Heart right ventricle (tissue), 16 donors: ENCODE measurements at regions not wholly inside any gene's neighbourhood (a gene's known extent, or its start where the extent isn't known, plus 50 kb on each side); places are given as distances from the start of the nearest gene placed in this dataset.

Source experiments
- ATAC-seq, 8 donors: fragments of 200-7000 bp; cut with Tn5 transposase; one replicate each; pipeline ENCODE4 v1.9.1; 2020; ENCODE audit warnings: mild to moderate bottlenecking in 8 of 8, moderate library complexity in 8 of 8, moderate number of reproducible peaks in 1 of 8
- DNase-seq, 2 donors: peaks; one replicate each; pipeline ENCODE4 v3.0.0-alpha.2; 2020
- H3K27ac ChIP-seq, 10 donors: fragments of 200-600 bp; sonication (generic) in 2 of 10; one replicate each; pipeline versions ENCODE4 v1.5.0 to v1.8.0; 2020 to 2022; ENCODE audit warnings: mild to moderate bottlenecking in 3 of 10
- H3K27me3 ChIP-seq, 7 donors: fragments of 200-600 bp; one replicate each; pipeline ENCODE4 v1.8.0; 2021 to 2022; ENCODE audit warnings: mild to moderate bottlenecking in 2 of 7
- H3K36me3 ChIP-seq, 9 donors: fragments of 200-600 bp; sonication (generic) in 1 of 9; one replicate each; pipeline versions ENCODE4 v1.5.0 to v1.8.0; 2020 to 2022; ENCODE audit warnings: mild to moderate bottlenecking in 2 of 9
- H3K4me1 ChIP-seq, 9 donors: fragments of 200-600 bp; sonication (generic) in 1 of 9; one replicate each; pipeline versions ENCODE4 v1.5.0 to v1.8.0; 2020 to 2022; ENCODE audit warnings: mild to moderate bottlenecking in 4 of 9
- H3K4me3 ChIP-seq, 10 donors: fragments of 200-600 bp; sonication (generic) in 2 of 10; one replicate each; pipeline versions ENCODE4 v1.5.0 to v1.8.0; 2020 to 2022; ENCODE audit warnings: mild to moderate bottlenecking in 7 of 10, moderate library complexity in 2 of 10
- H3K9me3 ChIP-seq, 11 donors: fragments of 200-600 bp in 10 of 11; sonication (generic) in 2 of 11; one replicate each; pipeline versions ENCODE4 v1.5.0 to v1.8.0; 2013 to 2022; ENCODE audit warnings: mild to moderate bottlenecking in 2 of 11, control low read depth in 1 of 11, moderate library complexity in 1 of 11
- CTCF ChIP-seq, 9 donors: fragments of 200-600 bp; sonication (generic) in 2 of 9; IDR thresholded peaks; one replicate each; pipeline versions ENCODE4 v1.5.0 to v1.8.0; 2021 to 2022; ENCODE audit warnings: antibody characterized with exemption in 9 of 9, mild to moderate bottlenecking in 5 of 9, moderate library complexity in 1 of 9
- WGBS, 2 donors: extraction: QIAGEN DNeasy Blood & Tissue Kit; methylation state at CpG; one replicate each; pipeline ENCODE4 v1.1.7; 2013; ENCODE audit warnings: inconsistent platforms in 1 of 2; 5-methylcytosine and 5-hydroxymethylcytosine counted together
- intact Hi-C, 10 donors: fragments of 100-400 bp; cut with DNase I; formaldehyde crosslinking; loops; one replicate each; pipeline versions ENCODE4 v1.11.1 to v1.14.2; 2022
- donor health status: Arrhythmogenic right ventricular cardiomyopathy.
- donor health status: ischemic (EF 13 %, LVEDD 7.1; RV severe dilation, severe dysfunction).
- donor health status: healthy with polysubstance abuse.
- donor health status: DM: no; HTN: yes; CAD: no.
- donor health status: DM: no; HTN: no; CAD: no.
- donor health status: ischemic (EF 25% LVEDD 6.9; RV normal size, moderate dysfunction).
- donor health status: ischemic (EF 25% LVEDD 5.7; RV mildly dilated, moderate dysfunction).
- donor health status: healthy.
- donor health status: DM: yes; HTN: yes; CAD: no.
- donor health status: Ischemic cardiomyopathy.
- donor health status: ischemic (EF 35%, LVEDD 5.7; RV mildly dilated, moderate dysfunction).
- donor health status: nonischemic (EF 11% LVEDD 7.7; RV severe dilation, severe dysfunction).
- donor health status: DM: yes; HTN: yes; CAD: no.
- donor health status: PGD.
- donor health status: ischemic (EF 29% LVEDD 5.4; RV normal size, mild dysfunction).
- donor health status: nonischemic (EF 23%, LVEDD 6.1; RV moderate dilation, normal function).

- intact Hi-C loops = no loop called here
- Histone ChIP-seq H3K4me3 (no peak overlapping the region), H3K27ac (no peak overlapping the region), H3K36me3 (no peaks in the 10 kb centered on the region), H3K4me1 (no peaks in the 10 kb centered on the region), H3K9me3 (no peaks in the 10 kb centered on the region), H3K27me3 (no peaks in the 10 kb centered on the region)
- no peak for TF ChIP-seq CTCF (IDR thresholded peaks at IDR 0.05)
- WGBS, 2 donors = 67 to 69% methylated on average over 5 of the region's 5 CpGs
- ATAC-seq (no peak), DNase-seq (no peak)
Measured at GRCh38 chr3:110680450-110680849, 391.2 kb upstream of the NECTIN3 start.

GRCh38 chr3:110684466-110684865 lies 387.1 kb upstream of the NECTIN3 start:
- no peak for TF ChIP-seq CTCF (IDR thresholded peaks at IDR 0.05)
- Histone ChIP-seq H3K36me3 (no peaks in the 10 kb centered on the region), H3K27me3 (no peaks in the 10 kb centered on the region), H3K4me1 (no peaks in the 10 kb centered on the region), H3K27ac (no peak overlapping the region), H3K9me3 (no peaks in the 10 kb centered on the region), H3K4me3 (no peak overlapping the region)
- intact Hi-C loops = no loop called here
- WGBS, 2 donors = 69 to 72% methylated on average over 4 of the region's 4 CpGs
- ATAC-seq (no peak), DNase-seq (no peak)

- no peak for TF ChIP-seq CTCF (IDR thresholded peaks at IDR 0.05)
- intact Hi-C loops = no loop called here
- Histone ChIP-seq H3K4me3 (no peak overlapping the region), H3K27me3 (no peaks in the 10 kb centered on the region), H3K9me3 (no peaks in the 10 kb centered on the region), H3K36me3 (no peaks in the 10 kb centered on the region), H3K27ac (no peak overlapping the region), H3K4me1 (no peaks in the 10 kb centered on the region)
- ATAC-seq (no peak), DNase-seq (no peak)
- 50 to 52% methylated on average over 4 of the region's 4 CpGs for WGBS, 2 donors
Measured at GRCh38 chr3:110685630-110686029, 386.0 kb upstream of the NECTIN3 start.

- intact Hi-C loops = no loop called here
Measured at GRCh38 chr3:110686701-110687100, 384.9 kb upstream of the NECTIN3 start.

More at GRCh38 chr3:110686701-110687100, 384.9 kb upstream of the NECTIN3 start:
- H3K27ac ChIP-seq = no peak overlapping the region
- no peaks in the 10 kb centered on the region for H3K9me3 ChIP-seq
- ATAC-seq (no peak), DNase-seq (no peak)
- H3K4me1 ChIP-seq = no peaks in the 10 kb centered on the region
- no peak for TF ChIP-seq CTCF (IDR thresholded peaks at IDR 0.05)
- no peaks in the 10 kb centered on the region for H3K27me3 ChIP-seq
- no peaks in the 10 kb centered on the region for H3K36me3 ChIP-seq
- 71 to 76% methylated on average over 3 of the region's 3 CpGs for WGBS, 2 donors
- H3K4me3 ChIP-seq = no peak overlapping the region
